GM12873 (cell line): ENCODE measurements at regions not wholly inside any gene's neighbourhood (a gene's known extent, or its start where the extent isn't known, plus 50 kb on each side); places are given as distances from the start of the nearest gene placed in this dataset.

Source experiments
- CTCF ChIP-seq: IDR thresholded peaks from 2 replicates; pipeline ENCODE4 v1.5.1; 2012; ENCODE audit warnings: low read depth, mild to moderate bottlenecking, moderate library complexity, low read length, control low read depth; ENCODE audit not compliant: insufficient read depth; ENCODE audit errors: missing control alignments

DNA sequence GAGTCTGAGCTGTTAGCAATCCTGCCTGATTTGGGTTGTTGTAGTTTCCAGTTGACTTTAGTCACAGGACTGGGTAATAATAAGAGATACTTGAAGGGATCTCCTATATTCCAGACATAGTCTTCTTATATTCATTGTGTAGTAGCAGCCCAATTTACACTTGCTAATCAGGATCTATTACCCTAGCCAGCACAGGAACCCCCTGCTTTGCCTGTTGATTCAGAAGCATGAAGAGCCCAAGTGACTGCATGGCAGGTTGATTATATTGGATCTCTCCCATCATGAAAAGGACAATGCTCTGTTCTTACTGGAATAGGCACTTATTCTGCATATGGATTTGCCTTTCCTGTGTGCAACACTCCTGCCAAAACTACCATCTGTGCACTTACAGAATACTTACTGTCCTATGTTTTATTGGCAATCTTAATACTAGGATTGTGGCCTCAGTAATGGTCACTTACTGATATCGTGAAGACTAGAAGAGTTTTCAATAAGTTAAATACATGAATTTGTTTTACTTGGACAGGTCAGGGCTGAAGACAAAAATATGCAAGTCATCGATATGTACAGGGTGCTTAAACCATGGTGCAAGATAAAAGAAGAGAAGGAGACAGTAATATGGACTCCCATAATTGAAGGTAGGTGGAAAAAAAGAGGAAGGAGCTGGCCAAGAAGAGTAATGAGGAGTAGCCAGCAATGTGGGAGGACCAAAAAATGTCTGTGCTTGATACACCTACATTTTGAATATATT, 304.1 kb downstream of the MCTP2 start:
- no peak for TF ChIP-seq CTCF

GRCh38 chr15:94536549-94536948, 305.2 kb downstream of the MCTP2 start:
- no peak for TF ChIP-seq CTCF

GRCh38 chr15:94538280-94538679, 306.9 kb downstream of the MCTP2 start:
- no peak for TF ChIP-seq CTCF

GRCh38 chr15:94542391-94542790, 311.0 kb downstream of the MCTP2 start:
- TF ChIP-seq CTCF, result no peak

DNA sequence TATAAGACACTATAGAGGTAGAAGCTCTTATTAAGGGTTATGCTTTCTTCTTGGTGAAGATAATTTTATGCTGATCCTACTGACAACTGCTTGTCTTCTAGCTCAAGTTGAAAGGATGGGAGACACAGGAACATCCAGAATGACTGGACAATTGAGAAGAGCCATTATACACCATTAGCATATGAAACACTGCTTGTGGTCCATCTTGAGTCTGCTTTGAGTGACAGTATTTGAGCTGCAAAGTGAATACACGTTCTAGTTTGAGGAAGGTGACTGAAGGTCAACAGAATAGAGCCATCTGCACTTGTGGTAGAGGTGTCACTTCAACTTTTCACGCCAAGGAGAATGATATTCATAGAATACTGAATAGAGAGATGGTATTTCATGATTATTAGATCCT, 315.4 kb downstream of the MCTP2 start:
- TF ChIP-seq CTCF, result no peak

- TF ChIP-seq CTCF, result no peak
Measured at GRCh38 chr15:94547711-94548110, 316.4 kb downstream of the MCTP2 start.

DNA sequence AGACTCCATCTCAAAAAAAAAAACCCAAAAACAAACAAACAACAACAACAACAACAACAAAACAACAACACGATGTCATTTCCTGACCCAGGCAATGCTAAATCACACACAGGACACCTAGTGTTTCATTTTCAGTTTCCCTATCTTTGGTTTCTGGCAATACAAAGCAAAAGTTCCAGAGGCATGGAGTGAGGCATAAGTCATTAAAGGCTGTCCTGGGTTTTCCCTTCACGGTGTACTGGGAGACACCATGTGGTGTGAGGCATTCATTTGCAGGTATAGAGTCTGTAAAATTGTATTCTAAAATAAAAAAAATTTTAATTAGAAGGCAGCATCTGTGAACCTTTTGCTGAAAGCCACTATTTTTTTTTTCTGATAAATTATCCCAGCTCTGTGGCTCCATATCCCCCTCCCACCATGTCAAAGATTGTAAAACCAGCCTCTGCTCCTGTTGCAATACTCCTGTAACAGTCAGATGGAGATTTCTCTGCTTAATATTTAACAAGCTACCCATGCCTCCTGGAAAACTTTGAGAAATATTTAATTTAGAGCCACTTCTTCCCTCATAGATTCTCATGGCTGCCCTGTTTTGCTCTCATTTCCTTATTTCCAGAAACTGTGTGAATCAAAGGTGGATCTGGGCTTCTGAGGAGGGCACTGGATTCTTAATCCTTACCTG, 324.6 kb downstream of the MCTP2 start:
- no peak for TF ChIP-seq CTCF
